Stomach smooth muscle (tissue), 2 donors: ENCODE measurements at regions not wholly inside any gene's neighbourhood (a gene's known extent, or its start where the extent isn't known, plus 50 kb on each side); places are given as distances from the start of the nearest gene placed in this dataset.
"Not testable (repeated sequence)": the region's sequence is repeated elsewhere in the genome, so short reads cannot be mapped to it uniquely, and the experiment has no call there.

Experiments
- H3K27ac ChIP-seq: one replicate; pipeline ENCODE4 v1.7.0; 2013; ENCODE audit warnings: mild to moderate bottlenecking, low read length, inconsistent platforms
- H3K27me3 ChIP-seq, 2 donors: one replicate each; pipeline ENCODE4 v1.7.0; 2013; ENCODE audit warnings: low read length in 2 of 2; ENCODE audit not compliant: insufficient read depth in 2 of 2, control insufficient read depth in 1 of 2
- H3K36me3 ChIP-seq, 2 donors: one replicate each; pipeline ENCODE4 v1.7.0; 2013; ENCODE audit warnings: low read length in 2 of 2; ENCODE audit not compliant: control insufficient read depth in 2 of 2, insufficient read depth in 2 of 2
- H3K4me1 ChIP-seq: one replicate; pipeline ENCODE4 v1.7.0; 2013; ENCODE audit warnings: low read length; ENCODE audit not compliant: control insufficient read depth, insufficient read depth
- H3K4me3 ChIP-seq, 2 donors: one replicate each; pipeline ENCODE4 v1.7.0; 2013; ENCODE audit warnings: low read length in 2 of 2
- H3K9ac ChIP-seq, 2 donors: one replicate each; pipeline ENCODE4 v1.7.0; 2013; ENCODE audit warnings: low read length in 2 of 2, mild to moderate bottlenecking in 1 of 2
- H3K9me3 ChIP-seq, 2 donors: one replicate each; pipeline ENCODE4 v1.7.0; 2013; ENCODE audit warnings: low read length in 2 of 2; ENCODE audit not compliant: control insufficient read depth in 2 of 2
- donor health status: healthy.
- donor health status: Pancreatic carcinoma.

- H3K27me3 ChIP-seq, result no peaks in the 10 kb centered on the region
- H3K36me3 ChIP-seq, result no peaks in the 10 kb centered on the region
- no peaks in the 10 kb centered on the region for H3K4me1 ChIP-seq
- no peak overlapping the region for H3K27ac ChIP-seq
- no peak overlapping the region for H3K4me3 ChIP-seq
- H3K9ac ChIP-seq, result no peak overlapping the region
- H3K9me3 ChIP-seq, result no peaks in the 10 kb centered on the region
Measured at GRCh38 chr7:148514236-148514635, 76.3 kb upstream of the C7orf33 start.

DNA sequence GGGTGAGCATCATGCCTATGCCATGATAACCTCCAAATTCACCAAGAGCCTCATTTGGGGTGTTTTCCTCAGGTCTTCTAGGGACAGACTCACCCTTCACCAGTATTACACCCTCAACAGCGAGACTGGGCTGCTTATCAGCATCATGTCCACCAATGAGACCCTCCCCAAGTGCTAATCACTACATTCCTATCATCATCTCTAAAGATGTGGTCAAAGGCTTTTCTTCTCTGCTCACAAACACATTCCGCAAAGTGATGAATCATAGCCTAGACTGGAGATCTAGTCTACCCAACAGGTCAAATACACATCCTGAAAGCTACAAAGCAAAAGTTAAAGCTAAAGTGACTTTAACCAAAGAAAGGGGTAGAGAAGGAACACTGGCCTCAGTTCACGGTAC, 75.3 kb upstream of the C7orf33 start:
- no peaks in the 10 kb centered on the region for H3K4me1 ChIP-seq
- no peak overlapping the region for H3K9ac ChIP-seq
- no peak overlapping the region for H3K4me3 ChIP-seq
- H3K36me3 ChIP-seq, result no peaks in the 10 kb centered on the region
- no peaks in the 10 kb centered on the region for H3K9me3 ChIP-seq
- no peaks in the 10 kb centered on the region for H3K27me3 ChIP-seq
- H3K27ac ChIP-seq, result no peak overlapping the region

- Histone ChIP-seq H3K4me1 (no peaks in the 10 kb centered on the region), H3K4me3 (no peak overlapping the region), H3K36me3 (no peaks in the 10 kb centered on the region), H3K27me3 (no peaks in the 10 kb centered on the region), H3K9me3 (no peaks in the 10 kb centered on the region), H3K27ac (no peak overlapping the region), H3K9ac (no peak overlapping the region)
Measured at GRCh38 chr7:148515728-148516695, 74.6 kb upstream of the C7orf33 start.

DNA sequence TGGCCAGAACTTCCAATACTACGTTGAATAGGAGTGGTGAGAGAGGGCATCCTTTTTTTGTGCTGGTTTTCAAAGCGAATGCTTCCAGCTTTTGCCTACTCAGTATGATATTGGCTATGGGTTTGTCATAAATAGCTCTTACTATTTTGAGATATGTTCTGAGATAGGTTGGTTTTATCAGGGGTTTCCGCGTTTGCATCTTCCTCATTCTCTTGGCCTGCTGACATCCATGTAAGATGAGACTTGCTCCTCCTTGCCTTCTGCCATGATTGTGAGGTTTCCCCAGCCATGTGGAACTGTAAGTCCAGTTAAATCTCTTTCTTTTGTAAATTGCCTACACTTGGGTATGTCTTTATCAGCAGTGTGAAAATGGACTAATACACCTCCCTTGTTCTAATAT, 71.2 kb upstream of the C7orf33 start:
- H3K36me3 ChIP-seq, H3K9ac ChIP-seq, H3K4me3 ChIP-seq, H3K4me1 ChIP-seq, H3K9me3 ChIP-seq, H3K27me3 ChIP-seq, H3K27ac ChIP-seq: not testable (repeated sequence)

- no peaks in the 10 kb centered on the region for H3K27me3 ChIP-seq
Measured at GRCh38 chr7:148521271-148521670, 69.3 kb upstream of the C7orf33 start.

GRCh38 chr7:148523550-148523949, 67.0 kb upstream of the C7orf33 start:
- no peak overlapping the region for H3K27ac ChIP-seq
- no peaks in the 10 kb centered on the region for H3K36me3 ChIP-seq
- no peak overlapping the region for H3K9ac ChIP-seq
- H3K9me3 ChIP-seq, result no peaks in the 10 kb centered on the region
- H3K27me3 ChIP-seq, result no peaks in the 10 kb centered on the region
- H3K4me1 ChIP-seq, result no peaks in the 10 kb centered on the region
- H3K4me3 ChIP-seq, result no peak overlapping the region

More at GRCh38 chr7:148521271-148521670, 69.3 kb upstream of the C7orf33 start:
- no peak overlapping the region for H3K27ac ChIP-seq
- no peak overlapping the region for H3K9ac ChIP-seq
- no peak overlapping the region for H3K4me3 ChIP-seq
- H3K9me3 ChIP-seq, result no peaks in the 10 kb centered on the region
- no peaks in the 10 kb centered on the region for H3K4me1 ChIP-seq
- no peaks in the 10 kb centered on the region for H3K36me3 ChIP-seq

GRCh38 chr7:148524479-148525224, 65.9 kb upstream of the C7orf33 start:
- Histone ChIP-seq H3K4me3 (no peak overlapping the region), H3K9me3 (no peaks in the 10 kb centered on the region), H3K4me1 (no peaks in the 10 kb centered on the region), H3K27me3 (no peaks in the 10 kb centered on the region), H3K36me3 (no peaks in the 10 kb centered on the region), H3K27ac (no peak overlapping the region), H3K9ac (no peak overlapping the region)

GRCh38 chr7:148527717-148528168, 62.8 kb upstream of the C7orf33 start:
- Histone ChIP-seq H3K36me3 (no peaks in the 10 kb centered on the region), H3K27ac (no peak overlapping the region), H3K9me3 (no peaks in the 10 kb centered on the region), H3K27me3 (no peaks in the 10 kb centered on the region), H3K4me3 (no peak overlapping the region), H3K4me1 (no peaks in the 10 kb centered on the region), H3K9ac (no peak overlapping the region)

DNA sequence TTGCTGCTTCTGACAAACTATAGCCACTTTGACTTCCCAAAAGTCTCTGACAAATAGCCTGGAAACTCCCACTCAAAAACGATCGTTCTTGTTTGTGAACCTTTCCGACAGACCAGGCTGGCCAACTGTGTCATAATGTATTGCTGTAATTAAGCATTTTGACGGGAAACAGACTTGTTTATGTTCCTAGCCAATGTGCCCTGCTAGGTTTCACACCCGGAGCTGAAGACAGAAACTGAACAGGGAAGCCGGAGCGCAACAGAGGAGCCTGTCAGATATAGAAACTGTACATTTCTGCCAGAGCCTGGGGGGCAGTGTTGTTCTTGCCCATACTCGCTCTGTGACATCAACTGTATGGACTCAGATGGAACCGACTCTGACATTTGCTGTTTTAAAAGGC, 55.3 kb upstream of the C7orf33 start:
- Histone ChIP-seq H3K27ac (peak overlapping the region; percentile 41), H3K9ac (peak overlapping the region; percentile 17 to 29), H3K4me3 (peak overlapping the region; percentile 45 to 64)

GRCh38 chr7:148537435-148537834, 53.1 kb upstream of the C7orf33 start:
- H3K4me3 ChIP-seq, result no peak overlapping the region
- H3K36me3 ChIP-seq, result no peaks in the 10 kb centered on the region
- no peaks in the 10 kb centered on the region for H3K27me3 ChIP-seq
- no peak overlapping the region for H3K27ac ChIP-seq
- H3K4me1 ChIP-seq, result peaks cover 15% of the 10 kb centered on the region
- no peak overlapping the region for H3K9ac ChIP-seq
- H3K9me3 ChIP-seq, result no peaks in the 10 kb centered on the region

More for the DNA sequence above, 55.3 kb upstream of the C7orf33 start:
- Histone ChIP-seq H3K27me3 (no peaks in the 10 kb centered on the region), H3K36me3 (no peaks in the 10 kb centered on the region), H3K4me1 (peaks cover 10% of the 10 kb centered on the region), H3K9me3 (no peaks in the 10 kb centered on the region)
